Activated B cell treated with CpG ODN at 0.5 μM for 24 hours (primary cell): ENCODE measurements at regions not wholly inside any gene's neighbourhood (a gene's known extent, or its start where the extent isn't known, plus 50 kb on each side); places are given as distances from the start of the nearest gene placed in this dataset.
"Not testable (repeated sequence)": the region's sequence is repeated elsewhere in the genome, so short reads cannot be mapped to it uniquely, and the experiment has no call there.

ENCODE experiments used
- ATAC-seq: fragments of 200-7000 bp; cut with Tn5 transposase; one replicate; pipeline ENCODE4 v1.10.0; 2021; ENCODE audit warnings: low read depth, mild to moderate bottlenecking, moderate library complexity
- CTCF ChIA-PET: fragments of 350-600 bp; sonication (Branson Sonifier 250); formaldehyde crosslinking; loops from one replicate; lab custom pipeline; 2021; ENCODE audit warnings: antibody characterized with exemption; lab: Charles Lee
- POLR2A ChIA-PET: fragments of 350-600 bp; sonication (Branson Sonifier 250); formaldehyde crosslinking; loops from one replicate; lab custom pipeline; 2021; ENCODE audit warnings: antibody characterized with exemption; lab: Charles Lee
- DNase-seq: peaks from one replicate; pipeline ENCODE4 v3.0.0; 2022
- H3K27ac Mint-ChIP-seq: one replicate; pipeline ENCODE4 v1.8.0; 2020; ENCODE audit warnings: mixed read lengths
- H3K27me3 Mint-ChIP-seq: one replicate; pipeline ENCODE4 v1.8.0; 2021; ENCODE audit warnings: mixed read lengths
- H3K36me3 Mint-ChIP-seq: one replicate; pipeline ENCODE4 v1.8.0; 2021; ENCODE audit warnings: low read depth, mixed read lengths
- H3K4me1 Mint-ChIP-seq: one replicate; pipeline ENCODE4 v1.8.0; 2021; ENCODE audit warnings: mixed read lengths
- H3K4me3 Mint-ChIP-seq: one replicate; pipeline ENCODE4 v1.8.0; 2020; ENCODE audit warnings: mild to moderate bottlenecking, mixed read lengths
- H3K9me3 Mint-ChIP-seq: one replicate; pipeline ENCODE4 v1.8.0; 2020; ENCODE audit warnings: mixed read lengths
- intact Hi-C: fragments of 100-400 bp; cut with micrococcal nuclease; formaldehyde crosslinking; loops from one replicate; pipeline ENCODE4 v1.15.1; 2024
- TF ChIP-seq, protein P1 (sequence below): fragments of 200-600 bp; IDR thresholded peaks from one replicate; pipeline ENCODE4 v1.8.0; 2022; ENCODE audit warnings: antibody characterized with exemption, mild to moderate bottlenecking

DNA sequence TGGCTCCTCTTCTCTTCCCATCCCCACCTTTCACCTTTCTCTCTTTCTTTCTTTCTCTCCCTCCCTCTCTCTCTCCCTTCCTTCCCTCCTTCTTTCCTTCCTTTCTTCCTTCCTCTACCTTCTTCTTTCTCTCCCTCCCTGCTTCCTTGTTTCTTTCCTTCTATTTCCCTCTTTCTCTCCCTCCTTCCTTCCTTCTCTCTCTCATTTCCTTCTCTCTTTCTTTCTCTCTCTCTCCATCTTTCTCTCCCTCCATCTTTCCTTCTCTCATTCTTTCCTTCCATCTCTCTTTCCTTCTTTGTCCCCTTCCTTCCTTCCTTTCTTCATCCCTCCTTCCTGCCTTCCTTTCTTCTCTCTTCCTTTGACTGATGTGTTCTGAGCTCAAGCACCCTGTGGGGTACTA, 1467.0 kb upstream of the DEFB115 start:
- TF ChIP-seq, protein P1, sequence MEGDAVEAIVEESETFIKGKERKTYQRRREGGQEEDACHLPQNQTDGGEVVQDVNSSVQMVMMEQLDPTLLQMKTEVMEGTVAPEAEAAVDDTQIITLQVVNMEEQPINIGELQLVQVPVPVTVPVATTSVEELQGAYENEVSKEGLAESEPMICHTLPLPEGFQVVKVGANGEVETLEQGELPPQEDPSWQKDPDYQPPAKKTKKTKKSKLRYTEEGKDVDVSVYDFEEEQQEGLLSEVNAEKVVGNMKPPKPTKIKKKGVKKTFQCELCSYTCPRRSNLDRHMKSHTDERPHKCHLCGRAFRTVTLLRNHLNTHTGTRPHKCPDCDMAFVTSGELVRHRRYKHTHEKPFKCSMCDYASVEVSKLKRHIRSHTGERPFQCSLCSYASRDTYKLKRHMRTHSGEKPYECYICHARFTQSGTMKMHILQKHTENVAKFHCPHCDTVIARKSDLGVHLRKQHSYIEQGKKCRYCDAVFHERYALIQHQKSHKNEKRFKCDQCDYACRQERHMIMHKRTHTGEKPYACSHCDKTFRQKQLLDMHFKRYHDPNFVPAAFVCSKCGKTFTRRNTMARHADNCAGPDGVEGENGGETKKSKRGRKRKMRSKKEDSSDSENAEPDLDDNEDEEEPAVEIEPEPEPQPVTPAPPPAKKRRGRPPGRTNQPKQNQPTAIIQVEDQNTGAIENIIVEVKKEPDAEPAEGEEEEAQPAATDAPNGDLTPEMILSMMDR: no peak
- H3K9me3 Mint-ChIP-seq: peaks cover 5% of the 10 kb centered on the region
- ATAC-seq (no peak), DNase-seq (no peak)
- no peak overlapping the region for H3K27ac Mint-ChIP-seq
- H3K36me3 Mint-ChIP-seq: no peaks in the 10 kb centered on the region
- no peaks in the 10 kb centered on the region for H3K4me1 Mint-ChIP-seq
- POLR2A ChIA-PET: no interaction called here
- no peak overlapping the region for H3K4me3 Mint-ChIP-seq
- CTCF ChIA-PET: no interaction called here
- intact Hi-C loops: no loop called here
- no peaks in the 10 kb centered on the region for H3K27me3 Mint-ChIP-seq

DNA sequence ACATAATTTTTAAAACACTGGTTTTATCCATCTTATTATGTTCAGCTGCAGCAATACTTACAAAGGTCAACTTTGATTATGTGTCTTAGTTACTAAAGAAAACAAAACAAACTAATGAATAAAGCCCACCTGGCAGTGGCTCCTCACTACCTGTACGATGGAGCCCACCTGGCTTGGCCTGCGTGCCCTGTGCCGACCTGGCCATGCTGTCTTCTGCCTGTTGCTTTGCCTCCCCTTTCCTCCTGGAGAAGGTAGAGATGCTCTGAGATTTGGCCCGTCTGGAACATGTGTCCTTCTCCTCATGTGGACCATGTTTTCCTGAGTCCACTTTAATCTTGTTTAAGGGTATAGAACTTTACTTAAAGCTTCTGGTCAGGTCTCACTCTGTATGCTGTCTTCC, 1426.0 kb upstream of the DEFB115 start:
- H3K9me3 Mint-ChIP-seq, CTCF ChIA-PET, H3K27me3 Mint-ChIP-seq, ATAC-seq, H3K4me1 Mint-ChIP-seq, POLR2A ChIA-PET, DNase-seq, H3K36me3 Mint-ChIP-seq, intact Hi-C loops, H3K27ac Mint-ChIP-seq, H3K4me3 Mint-ChIP-seq: not testable (repeated sequence)

DNA sequence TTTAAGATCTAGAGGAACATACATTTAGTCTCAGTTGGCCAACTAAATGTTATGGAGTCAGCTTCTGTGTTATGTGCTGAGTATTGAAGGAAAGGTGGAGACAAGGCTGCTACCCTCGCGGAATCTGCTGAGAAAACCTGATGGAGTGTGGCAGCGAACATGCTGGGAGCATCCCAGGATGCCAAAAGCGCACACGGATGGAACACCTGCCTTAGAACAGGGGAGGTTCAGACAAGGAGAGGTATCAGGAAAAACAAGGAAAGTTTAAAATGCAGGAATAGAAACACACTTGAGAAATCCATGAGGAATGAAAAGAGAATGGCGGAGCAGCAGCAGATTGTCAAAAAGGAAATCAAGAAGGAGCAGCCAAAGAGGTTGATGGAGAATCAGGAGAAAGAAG, 1389.5 kb upstream of the DEFB115 start:
- H3K9me3 Mint-ChIP-seq, ATAC-seq, intact Hi-C loops, H3K27me3 Mint-ChIP-seq, H3K4me1 Mint-ChIP-seq, CTCF ChIA-PET, H3K36me3 Mint-ChIP-seq, DNase-seq, H3K27ac Mint-ChIP-seq, H3K4me3 Mint-ChIP-seq, POLR2A ChIA-PET: not testable (repeated sequence)

DNA sequence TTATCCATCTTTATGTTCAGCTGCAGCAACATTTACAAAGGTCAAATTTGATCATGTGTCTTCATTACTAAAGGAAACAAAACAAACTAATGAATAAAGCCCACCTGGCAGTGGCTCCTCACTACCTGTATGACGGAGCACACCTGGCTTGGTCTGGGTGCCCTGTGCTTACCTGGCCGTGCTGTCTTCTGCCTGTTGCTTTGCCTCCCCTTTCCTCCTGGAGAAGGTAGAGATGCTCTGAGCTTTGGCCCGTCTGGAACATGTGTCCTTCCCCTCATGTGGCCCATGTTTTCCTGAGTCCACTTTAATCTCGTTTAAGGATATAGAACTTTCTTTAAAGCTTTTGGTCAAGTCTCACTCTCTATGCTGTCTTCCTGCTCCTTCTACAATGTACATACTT, 1388.8 kb upstream of the DEFB115 start:
- H3K27ac Mint-ChIP-seq, CTCF ChIA-PET, H3K36me3 Mint-ChIP-seq, intact Hi-C loops, H3K9me3 Mint-ChIP-seq, H3K4me1 Mint-ChIP-seq, ATAC-seq, H3K27me3 Mint-ChIP-seq, DNase-seq, H3K4me3 Mint-ChIP-seq, POLR2A ChIA-PET: not testable (repeated sequence)

DNA sequence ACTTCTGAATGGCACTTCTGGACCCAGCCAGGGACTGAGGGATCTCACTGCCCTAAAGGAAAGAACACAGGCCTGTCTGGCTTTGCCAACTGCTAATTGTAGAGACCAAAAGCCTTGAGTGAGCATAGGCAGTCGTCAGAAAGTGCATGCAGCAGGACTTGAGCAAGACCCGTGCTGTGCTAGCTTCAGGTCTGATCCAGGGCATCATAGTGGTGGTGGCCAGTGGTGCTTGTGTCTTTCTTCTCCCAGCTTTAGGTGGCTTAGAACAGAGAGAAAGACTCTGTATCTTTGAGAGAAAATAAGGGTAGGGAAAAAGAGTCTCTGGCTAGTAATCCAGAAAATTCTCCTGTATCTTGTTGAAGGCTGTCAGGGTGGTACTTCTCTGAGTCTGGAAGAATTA, 1385.6 kb upstream of the DEFB115 start:
- intact Hi-C loops, H3K27me3 Mint-ChIP-seq: not testable (repeated sequence)

DNA sequence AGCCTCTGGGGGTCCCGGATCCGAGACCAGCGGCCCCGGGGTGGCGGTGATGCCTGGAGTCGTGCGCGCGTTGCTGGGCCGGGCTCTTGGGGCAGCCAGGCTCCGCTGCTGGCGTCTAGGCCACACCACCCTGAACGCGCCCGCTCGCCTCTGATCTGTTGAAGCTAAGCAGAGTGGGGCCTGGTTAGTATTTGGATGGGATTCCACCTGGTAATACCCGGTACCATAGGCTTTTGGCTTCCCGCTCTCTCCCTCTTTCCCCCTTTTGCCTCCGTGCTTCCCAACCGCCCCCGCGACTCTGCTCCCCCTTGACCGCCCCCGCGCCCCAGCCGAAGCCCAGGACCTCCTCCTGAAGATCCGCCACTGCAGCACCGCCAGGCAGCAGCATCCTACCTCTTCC, 1383.5 kb upstream of the DEFB115 start:
- intact Hi-C loops: no loop called here
- Mint-ChIP-seq H3K4me3 (no peak overlapping the region), H3K4me1 (no peaks in the 10 kb centered on the region), H3K9me3 (peaks cover 29% of the 10 kb centered on the region), H3K27me3 (no peaks in the 10 kb centered on the region), H3K27ac (no peak overlapping the region), H3K36me3 (no peaks in the 10 kb centered on the region)
- ChIA-PET CTCF (no interaction called here), POLR2A (no interaction called here)
- ATAC-seq (no peak), DNase-seq (no peak)
- TF ChIP-seq, protein P1: no peak

More for the DNA sequence above, 1385.6 kb upstream of the DEFB115 start:
- CTCF ChIA-PET, POLR2A ChIA-PET, H3K27ac Mint-ChIP-seq, ATAC-seq, H3K36me3 Mint-ChIP-seq, DNase-seq, H3K4me1 Mint-ChIP-seq, H3K4me3 Mint-ChIP-seq: not testable (repeated sequence)
- peaks cover 19% of the 10 kb centered on the region for H3K9me3 Mint-ChIP-seq

DNA sequence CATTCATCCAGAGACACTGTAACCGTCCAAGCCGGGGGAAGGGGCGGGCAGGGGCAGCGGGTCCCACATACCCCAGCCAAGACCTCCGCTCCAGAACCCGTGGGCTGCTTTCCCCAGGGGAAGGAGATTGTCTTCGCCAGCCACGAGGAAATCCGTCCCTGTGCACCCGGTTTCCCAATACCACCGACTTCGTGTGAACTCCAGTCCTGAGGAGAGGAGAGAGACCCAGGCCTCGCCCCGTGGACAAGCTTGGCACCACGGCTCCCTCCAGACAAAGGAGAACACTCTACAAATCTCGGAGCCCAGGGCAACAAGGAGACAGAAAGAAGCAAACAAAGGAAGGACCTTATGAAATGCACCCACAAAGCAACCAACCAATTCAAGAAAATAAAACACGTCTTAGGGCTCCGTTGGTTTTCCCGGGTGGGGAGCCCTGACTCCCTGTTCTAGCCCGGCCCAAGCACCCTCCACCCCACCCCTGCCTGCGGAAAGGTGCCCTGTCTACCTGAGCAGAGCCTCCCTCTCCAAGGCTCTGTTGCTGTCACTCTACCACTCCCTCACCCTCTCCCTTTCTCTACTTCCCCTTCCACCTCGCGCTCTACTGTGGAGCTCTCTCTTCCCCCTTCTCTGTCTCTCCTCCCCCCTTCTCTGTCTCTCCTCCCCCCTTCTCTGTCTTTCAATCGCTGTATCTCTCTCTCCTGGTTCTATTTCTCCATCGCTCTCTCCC, 1382.8 kb upstream of the DEFB115 start:
- Mint-ChIP-seq H3K27ac (no peak overlapping the region), H3K4me1 (no peaks in the 10 kb centered on the region), H3K4me3 (no peak overlapping the region), H3K27me3 (no peaks in the 10 kb centered on the region), H3K36me3 (no peaks in the 10 kb centered on the region), H3K9me3 (peaks cover 28% of the 10 kb centered on the region)
- TF ChIP-seq, protein P1: no peak
- POLR2A ChIA-PET: no interaction called here
- DNase-seq: no peak
- CTCF ChIA-PET: no interaction called here
- intact Hi-C loops: no loop called here
- no peak for ATAC-seq

DNA sequence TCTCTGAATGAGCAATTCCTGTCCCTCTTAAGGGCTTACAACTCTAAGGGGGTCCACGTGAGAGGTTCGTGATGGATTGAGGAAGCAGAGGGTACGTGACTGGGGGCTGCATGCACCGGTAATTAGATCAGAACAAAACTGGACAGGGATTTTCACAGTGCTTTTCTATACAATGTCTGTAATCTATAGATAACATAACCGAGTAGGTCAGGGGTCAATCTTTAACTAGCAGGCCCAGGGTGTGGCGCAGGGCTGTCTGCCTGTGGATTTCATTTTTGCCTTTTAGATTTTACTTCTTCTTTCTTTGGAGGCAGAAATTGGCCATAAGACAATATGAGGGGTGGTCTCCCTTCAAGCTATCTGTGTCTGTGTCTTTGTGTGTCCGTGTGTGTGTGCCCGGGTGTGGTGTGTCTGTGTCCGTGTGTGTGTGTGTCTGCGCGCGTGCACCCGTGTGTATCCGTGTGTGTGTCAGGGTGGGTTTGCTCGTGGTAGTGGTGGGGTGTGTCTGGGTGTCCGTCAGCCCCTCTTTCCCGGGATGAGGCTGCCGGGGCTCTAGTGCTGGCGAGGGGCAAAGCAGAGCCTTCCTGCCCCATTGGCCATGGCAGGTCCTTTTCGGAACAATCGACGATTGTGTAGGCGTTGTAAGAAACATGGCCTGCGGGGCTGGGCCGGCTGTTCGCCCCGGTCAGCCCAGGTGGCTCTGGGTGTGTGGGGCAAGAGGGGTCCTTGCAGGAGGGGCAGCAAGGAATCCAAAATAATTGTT, 1382.0 kb upstream of the DEFB115 start:
- H3K4me1 Mint-ChIP-seq, H3K27ac Mint-ChIP-seq, H3K27me3 Mint-ChIP-seq, H3K36me3 Mint-ChIP-seq, DNase-seq, H3K4me3 Mint-ChIP-seq, POLR2A ChIA-PET, ATAC-seq, intact Hi-C loops, CTCF ChIA-PET: not testable (repeated sequence)
- peaks cover 27% of the 10 kb centered on the region for H3K9me3 Mint-ChIP-seq

DNA sequence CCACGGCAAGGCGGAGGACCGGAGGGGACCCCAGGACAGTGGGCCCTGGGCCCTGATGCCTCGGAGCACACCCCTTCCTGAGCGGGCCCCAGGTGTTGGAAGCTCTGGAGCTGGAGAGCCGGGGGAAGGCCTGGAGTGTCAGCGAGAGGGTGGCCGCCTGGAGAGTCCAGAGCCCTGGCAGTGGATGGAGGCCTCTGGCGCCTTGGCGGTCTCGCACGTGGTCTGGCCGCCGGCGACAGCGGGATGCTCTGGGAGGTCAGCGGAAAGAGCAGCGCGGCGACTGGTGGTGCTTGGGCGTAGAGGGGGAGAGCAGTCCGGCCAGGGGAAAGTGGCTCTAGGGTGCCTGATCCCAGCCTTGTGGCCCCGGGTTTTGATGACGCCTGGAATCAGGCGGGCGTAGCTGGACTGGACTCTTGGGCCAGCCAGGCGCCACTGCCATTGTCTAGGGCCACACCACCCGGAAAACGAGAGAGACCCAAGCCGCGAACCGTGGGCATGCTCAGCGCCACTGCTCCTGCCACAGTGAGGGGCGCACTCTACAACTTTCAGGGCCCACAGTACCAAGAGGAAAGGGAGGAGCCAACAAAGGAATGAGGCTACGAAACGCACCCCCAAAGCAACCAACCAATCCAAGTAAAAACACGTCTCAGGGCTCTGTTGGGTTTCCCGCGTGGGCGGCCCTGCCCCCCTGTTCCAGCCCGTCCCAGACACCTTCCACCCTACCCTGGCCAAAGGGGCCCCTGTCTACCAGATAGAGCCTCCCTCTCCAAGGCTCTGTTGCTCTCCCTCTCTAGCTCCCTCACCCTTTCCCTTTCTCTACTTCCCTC, 1381.2 kb upstream of the DEFB115 start:
- intact Hi-C loops, H3K4me1 Mint-ChIP-seq, CTCF ChIA-PET, H3K4me3 Mint-ChIP-seq, POLR2A ChIA-PET, H3K36me3 Mint-ChIP-seq, H3K27me3 Mint-ChIP-seq, DNase-seq, ATAC-seq, H3K27ac Mint-ChIP-seq: not testable (repeated sequence)
- peaks cover 30% of the 10 kb centered on the region for H3K9me3 Mint-ChIP-seq
